Loucy (cell line): ENCODE measurements at regions not wholly inside any gene's neighbourhood (a gene's known extent, or its start where the extent isn't known, plus 50 kb on each side); places are given as distances from the start of the nearest gene placed in this dataset.

Experiments
- EZH2phosphoT487 ChIP-seq: fragments of 200-600 bp; IDR thresholded peaks from 2 replicates; pipeline ENCODE4 v1.6.1; 2018; ENCODE audit warnings: antibody characterized with exemption, mild to moderate bottlenecking, moderate library complexity, borderline replicate concordance
- TF ChIP-seq, protein P1 (sequence below): fragments of 200-600 bp; sonication (generic); conservative IDR thresholded peaks from 2 replicates; pipeline ENCODE4 v1.5.1; 2014; ENCODE audit warnings: mild to moderate bottlenecking, antibody characterized with exemption, low read length

DNA sequence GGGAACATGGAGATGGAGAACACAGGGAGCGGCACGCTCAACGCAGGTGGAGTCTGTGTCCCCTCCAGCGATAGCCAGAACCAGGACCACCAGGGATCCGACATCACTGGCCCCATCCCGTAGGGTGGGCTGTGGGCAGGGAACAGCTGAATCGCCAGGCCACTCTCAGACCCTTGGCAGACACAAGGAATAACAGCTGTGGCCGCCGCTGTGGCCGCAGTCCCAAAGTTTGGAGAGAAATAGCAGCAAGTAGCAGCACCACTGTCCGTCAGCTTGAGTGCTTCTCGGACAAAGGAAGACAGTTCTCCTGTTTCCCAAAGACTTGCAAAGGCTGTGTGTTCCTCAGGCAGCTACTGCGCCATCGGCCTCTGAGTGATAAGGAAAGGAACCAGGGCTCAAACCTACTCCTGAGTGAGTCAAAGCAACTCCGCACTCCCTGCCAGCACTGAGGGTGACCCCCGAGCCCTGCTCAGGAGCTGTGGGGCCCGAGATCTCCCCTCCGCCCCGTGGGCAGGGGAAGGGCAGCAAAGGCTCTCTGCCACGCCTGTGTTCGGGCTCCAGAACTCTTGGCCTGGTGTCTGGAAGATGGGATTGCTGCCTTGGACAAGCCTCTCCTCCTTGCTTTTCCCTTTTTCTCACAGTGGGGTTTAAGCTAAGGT, 82.3 kb upstream of the FAM20C start:
- TF ChIP-seq, protein P1, sequence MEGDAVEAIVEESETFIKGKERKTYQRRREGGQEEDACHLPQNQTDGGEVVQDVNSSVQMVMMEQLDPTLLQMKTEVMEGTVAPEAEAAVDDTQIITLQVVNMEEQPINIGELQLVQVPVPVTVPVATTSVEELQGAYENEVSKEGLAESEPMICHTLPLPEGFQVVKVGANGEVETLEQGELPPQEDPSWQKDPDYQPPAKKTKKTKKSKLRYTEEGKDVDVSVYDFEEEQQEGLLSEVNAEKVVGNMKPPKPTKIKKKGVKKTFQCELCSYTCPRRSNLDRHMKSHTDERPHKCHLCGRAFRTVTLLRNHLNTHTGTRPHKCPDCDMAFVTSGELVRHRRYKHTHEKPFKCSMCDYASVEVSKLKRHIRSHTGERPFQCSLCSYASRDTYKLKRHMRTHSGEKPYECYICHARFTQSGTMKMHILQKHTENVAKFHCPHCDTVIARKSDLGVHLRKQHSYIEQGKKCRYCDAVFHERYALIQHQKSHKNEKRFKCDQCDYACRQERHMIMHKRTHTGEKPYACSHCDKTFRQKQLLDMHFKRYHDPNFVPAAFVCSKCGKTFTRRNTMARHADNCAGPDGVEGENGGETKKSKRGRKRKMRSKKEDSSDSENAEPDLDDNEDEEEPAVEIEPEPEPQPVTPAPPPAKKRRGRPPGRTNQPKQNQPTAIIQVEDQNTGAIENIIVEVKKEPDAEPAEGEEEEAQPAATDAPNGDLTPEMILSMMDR: no peak
- no peak for TF ChIP-seq EZH2phosphoT487
